HG03439 (cell line): ENCODE measurements at regions not wholly inside any gene's neighbourhood (a gene's known extent, or its start where the extent isn't known, plus 50 kb on each side); places are given as distances from the start of the nearest gene placed in this dataset.
"Not testable (repeated sequence)": the region's sequence is repeated elsewhere in the genome, so short reads cannot be mapped to it uniquely, and the experiment has no call there.

Source experiments
- ATAC-seq: cut with Tn5 transposase; IDR thresholded peaks from one replicate; pipeline ENCODE4 v1.9.1; 2021; ENCODE audit warnings: mild to moderate bottlenecking, moderate library complexity; ENCODE audit not compliant: unreplicated experiment

GRCh38 chr17:33560165-33560564 is 267.1 kb upstream of the ASIC2 start:
- ATAC-seq, result no peak

- no peak for ATAC-seq
Observed at GRCh38 chr17:33560871-33561270, 267.8 kb upstream of the ASIC2 start.

- no peak for ATAC-seq
Observed at GRCh38 chr17:33561569-33562334, 268.7 kb upstream of the ASIC2 start.

GRCh38 chr17:33562792-33563191 is 269.7 kb upstream of the ASIC2 start:
- ATAC-seq, result no peak

- ATAC-seq, result no peak
Observed at GRCh38 chr17:33564146-33564545, 271.1 kb upstream of the ASIC2 start.

- no peak for ATAC-seq
Observed at GRCh38 chr17:33567223-33567622, 274.1 kb upstream of the ASIC2 start.

- ATAC-seq, result no peak
Observed at GRCh38 chr17:33572615-33573014, 279.5 kb upstream of the ASIC2 start.

- no peak for ATAC-seq
Observed at GRCh38 chr17:33574942-33575445, 281.9 kb upstream of the ASIC2 start.

- not testable (repeated sequence) for ATAC-seq
Observed at GRCh38 chr17:33579740-33580139, 286.6 kb upstream of the ASIC2 start.

GRCh38 chr17:33580215-33580614 is 287.1 kb upstream of the ASIC2 start:
- no peak for ATAC-seq

GRCh38 chr17:33582661-33583060 is 289.6 kb upstream of the ASIC2 start:
- no peak for ATAC-seq

GRCh38 chr17:33583518-33584417 is 290.7 kb upstream of the ASIC2 start:
- ATAC-seq, result no peak

GRCh38 chr17:33593991-33594390 is 300.9 kb upstream of the ASIC2 start:
- no peak for ATAC-seq

- no peak for ATAC-seq
Observed at GRCh38 chr17:33595828-33596227, 302.7 kb upstream of the ASIC2 start.

- ATAC-seq, result no peak
Observed at GRCh38 chr17:33596899-33597298, 303.8 kb upstream of the ASIC2 start.

- no peak for ATAC-seq
Observed at GRCh38 chr17:33598797-33599196, 305.7 kb upstream of the ASIC2 start.

- no peak for ATAC-seq
Observed at GRCh38 chr17:33602981-33603380, 309.9 kb upstream of the ASIC2 start.

- no peak for ATAC-seq
Observed at GRCh38 chr17:33603789-33604188, 310.7 kb upstream of the ASIC2 start.

- ATAC-seq, result no peak
Observed at GRCh38 chr17:33611532-33611931, 318.4 kb upstream of the ASIC2 start.

GRCh38 chr17:33615861-33616260 is 322.8 kb upstream of the ASIC2 start:
- ATAC-seq, result no peak

- no peak for ATAC-seq
Observed at GRCh38 chr17:33623841-33624240, 330.7 kb upstream of the ASIC2 start.
